HL-60/S4 treated with phorbol 12-myristate 13-acetate at 8.2 ng/mL for 4 days and 3 days (cell line): ENCODE measurements at regions not wholly inside any gene's neighbourhood (a gene's known extent, or its start where the extent isn't known, plus 50 kb on each side); places are given as distances from the start of the nearest gene placed in this dataset.
"Not testable (repeated sequence)": the region's sequence is repeated elsewhere in the genome, so short reads cannot be mapped to it uniquely, and the experiment has no call there.

ENCODE experiments used
- in situ Hi-C: fragments of 300-500 bp; cut with MboI; formaldehyde crosslinking; loops from 2 replicates; pipeline ENCODE4 v1.15.0; 2022; ENCODE audit warnings: low sequenced_read_pairs

- in situ Hi-C loops, result no loop called here
Measured at GRCh38 chr4:24369507-24370029, 214.8 kb downstream of the DHX15 start.

GRCh38 chr4:24368801-24369200 lies 215.6 kb downstream of the DHX15 start:
- in situ Hi-C loops, result no loop called here

GRCh38 chr4:24364852-24365251 lies 219.5 kb downstream of the DHX15 start:
- in situ Hi-C loops, result no loop called here

GRCh38 chr4:24364249-24364648 lies 220.1 kb downstream of the DHX15 start:
- in situ Hi-C loops, result no loop called here

- in situ Hi-C loops, result no loop called here
Measured at GRCh38 chr4:24363751-24364150, 220.6 kb downstream of the DHX15 start.

- in situ Hi-C loops, result no loop called here
Measured at GRCh38 chr4:24352112-24352511, 232.2 kb downstream of the DHX15 start.

GRCh38 chr4:24349168-24349996 lies 235.0 kb downstream of the DHX15 start:
- in situ Hi-C loops, result not testable (repeated sequence)

GRCh38 chr4:24339260-24339659 lies 245.1 kb downstream of the DHX15 start:
- in situ Hi-C loops, result no loop called here

GRCh38 chr4:24337451-24338190 lies 246.7 kb downstream of the DHX15 start:
- in situ Hi-C loops, result no loop called here

GRCh38 chr4:24335616-24336015 lies 248.7 kb downstream of the DHX15 start:
- in situ Hi-C loops, result no loop called here

GRCh38 chr4:24334906-24335305 lies 249.4 kb downstream of the DHX15 start:
- in situ Hi-C loops, result no loop called here

- in situ Hi-C loops, result no loop called here
Measured at GRCh38 chr4:24330573-24330972, 253.8 kb downstream of the DHX15 start.

GRCh38 chr4:24330172-24330571 lies 254.2 kb downstream of the DHX15 start:
- in situ Hi-C loops, result no loop called here

GRCh38 chr4:24328711-24329110 lies 255.6 kb downstream of the DHX15 start:
- in situ Hi-C loops, result no loop called here

GRCh38 chr4:24328310-24328709 lies 256.0 kb downstream of the DHX15 start:
- in situ Hi-C loops, result no loop called here

- in situ Hi-C loops, result no loop called here
Measured at GRCh38 chr4:24322995-24323394, 261.4 kb downstream of the DHX15 start.

GRCh38 chr4:24322511-24322910 lies 261.8 kb downstream of the DHX15 start:
- in situ Hi-C loops, result no loop called here

- in situ Hi-C loops, result no loop called here
Measured at GRCh38 chr4:24321616-24322015, 262.7 kb downstream of the DHX15 start.

GRCh38 chr4:24321131-24321530 lies 263.2 kb downstream of the DHX15 start:
- in situ Hi-C loops, result no loop called here

- in situ Hi-C loops, result no loop called here
Measured at GRCh38 chr4:24319387-24319786, 265.0 kb downstream of the DHX15 start.

GRCh38 chr4:24315056-24315455 lies 269.3 kb downstream of the DHX15 start:
- in situ Hi-C loops, result no loop called here
